ENCODE measurements at regions not wholly inside any gene's neighbourhood (a gene's known extent, or its start where the extent isn't known, plus 50 kb on each side); places are given as distances from the start of the nearest gene placed in this dataset.

GRCh38 chr1:78419309-78419708 is 71.5 kb upstream of the PTGFR start:
- Histone ChIP-seq H3K27ac (ENCODE audit: low read length) (no peak overlapping the region), H3K27me3 (ENCODE audit: control insufficient read depth in 1 of 2, insufficient read depth in 2 of 2, low read length in 2 of 2) (no peaks in the 10 kb centered on the region), H3K4me1 (ENCODE audit: control insufficient read depth, insufficient read depth, low read length) (no peaks in the 10 kb centered on the region), H3K9ac (ENCODE audit: low read length in 2 of 2) (no peak overlapping the region), H3K4me3 (ENCODE audit: low read length in 2 of 2) (no peak overlapping the region), H3K36me3 (ENCODE audit: control insufficient read depth in 2 of 2, insufficient read depth in 2 of 2, low read length in 2 of 2) (no peaks in the 10 kb centered on the region), H3K9me3 (ENCODE audit: control insufficient read depth in 2 of 2, low read length in 2 of 2) (no peaks in the 10 kb centered on the region)

- no peak overlapping the region for H3K9ac ChIP-seq (ENCODE audit: low read length in 2 of 2)
- H3K27ac ChIP-seq (ENCODE audit: low read length), result no peak overlapping the region
- no peaks in the 10 kb centered on the region for H3K36me3 ChIP-seq (ENCODE audit: control insufficient read depth in 2 of 2, insufficient read depth in 2 of 2, low read length in 2 of 2)
- no peaks in the 10 kb centered on the region for H3K27me3 ChIP-seq (ENCODE audit: control insufficient read depth in 1 of 2, insufficient read depth in 2 of 2, low read length in 2 of 2)
- no peak overlapping the region for H3K4me3 ChIP-seq (ENCODE audit: low read length in 2 of 2)
- H3K9me3 ChIP-seq (ENCODE audit: control insufficient read depth in 2 of 2, low read length in 2 of 2), result no peaks in the 10 kb centered on the region
- no peaks in the 10 kb centered on the region for H3K4me1 ChIP-seq (ENCODE audit: control insufficient read depth, insufficient read depth, low read length)
Measured at GRCh38 chr1:78420181-78420580, 70.6 kb upstream of the PTGFR start.

GRCh38 chr1:78420688-78421087 is 70.1 kb upstream of the PTGFR start:
- Histone ChIP-seq H3K9me3 (ENCODE audit: control insufficient read depth in 2 of 2, low read length in 2 of 2) (no peaks in the 10 kb centered on the region), H3K4me3 (ENCODE audit: low read length in 2 of 2) (no peak overlapping the region), H3K36me3 (ENCODE audit: control insufficient read depth in 2 of 2, insufficient read depth in 2 of 2, low read length in 2 of 2) (no peaks in the 10 kb centered on the region), H3K4me1 (ENCODE audit: control insufficient read depth, insufficient read depth, low read length) (no peaks in the 10 kb centered on the region), H3K9ac (ENCODE audit: low read length in 2 of 2) (no peak overlapping the region), H3K27me3 (ENCODE audit: control insufficient read depth in 1 of 2, insufficient read depth in 2 of 2, low read length in 2 of 2) (no peaks in the 10 kb centered on the region), H3K27ac (ENCODE audit: low read length) (no peak overlapping the region)

GRCh38 chr1:78424720-78425119 is 66.1 kb upstream of the PTGFR start:
- H3K4me3 ChIP-seq (ENCODE audit: low read length in 2 of 2), result no peak overlapping the region
- H3K4me1 ChIP-seq (ENCODE audit: control insufficient read depth, insufficient read depth, low read length), result no peaks in the 10 kb centered on the region
- H3K9me3 ChIP-seq (ENCODE audit: control insufficient read depth in 2 of 2, low read length in 2 of 2), result no peaks in the 10 kb centered on the region
- no peak overlapping the region for H3K9ac ChIP-seq (ENCODE audit: low read length in 2 of 2)
- H3K27me3 ChIP-seq (ENCODE audit: control insufficient read depth in 1 of 2, insufficient read depth in 2 of 2, low read length in 2 of 2), result no peaks in the 10 kb centered on the region
- H3K27ac ChIP-seq (ENCODE audit: low read length), result no peak overlapping the region
- no peaks in the 10 kb centered on the region for H3K36me3 ChIP-seq (ENCODE audit: control insufficient read depth in 2 of 2, insufficient read depth in 2 of 2, low read length in 2 of 2)

GRCh38 chr1:78426408-78426807 is 64.4 kb upstream of the PTGFR start:
- Histone ChIP-seq H3K4me3 (ENCODE audit: low read length in 2 of 2) (no peak overlapping the region), H3K27me3 (ENCODE audit: control insufficient read depth in 1 of 2, insufficient read depth in 2 of 2, low read length in 2 of 2) (no peaks in the 10 kb centered on the region), H3K36me3 (ENCODE audit: control insufficient read depth in 2 of 2, insufficient read depth in 2 of 2, low read length in 2 of 2) (no peaks in the 10 kb centered on the region), H3K9ac (ENCODE audit: low read length in 2 of 2) (no peak overlapping the region), H3K9me3 (ENCODE audit: control insufficient read depth in 2 of 2, low read length in 2 of 2) (no peaks in the 10 kb centered on the region), H3K4me1 (ENCODE audit: control insufficient read depth, insufficient read depth, low read length) (no peaks in the 10 kb centered on the region), H3K27ac (ENCODE audit: low read length) (no peak overlapping the region)

- no peaks in the 10 kb centered on the region for H3K4me1 ChIP-seq (ENCODE audit: control insufficient read depth, insufficient read depth, low read length)
- no peaks in the 10 kb centered on the region for H3K36me3 ChIP-seq (ENCODE audit: control insufficient read depth in 2 of 2, insufficient read depth in 2 of 2, low read length in 2 of 2)
- no peak overlapping the region for H3K9ac ChIP-seq (ENCODE audit: low read length in 2 of 2)
- H3K27ac ChIP-seq (ENCODE audit: low read length), result no peak overlapping the region
- no peaks in the 10 kb centered on the region for H3K9me3 ChIP-seq (ENCODE audit: control insufficient read depth in 2 of 2, low read length in 2 of 2)
- no peak overlapping the region for H3K4me3 ChIP-seq (ENCODE audit: low read length in 2 of 2)
- no peaks in the 10 kb centered on the region for H3K27me3 ChIP-seq (ENCODE audit: control insufficient read depth in 1 of 2, insufficient read depth in 2 of 2, low read length in 2 of 2)
Measured at GRCh38 chr1:78427506-78427905, 63.3 kb upstream of the PTGFR start.

GRCh38 chr1:78432016-78432415 is 58.8 kb upstream of the PTGFR start:
- H3K9ac ChIP-seq (ENCODE audit: low read length in 2 of 2), result no peak overlapping the region
- H3K4me1 ChIP-seq (ENCODE audit: control insufficient read depth, insufficient read depth, low read length), result no peaks in the 10 kb centered on the region
- no peak overlapping the region for H3K27ac ChIP-seq (ENCODE audit: low read length)
- no peaks in the 10 kb centered on the region for H3K36me3 ChIP-seq (ENCODE audit: control insufficient read depth in 2 of 2, insufficient read depth in 2 of 2, low read length in 2 of 2)
- H3K4me3 ChIP-seq (ENCODE audit: low read length in 2 of 2), result no peak overlapping the region
- H3K9me3 ChIP-seq (ENCODE audit: control insufficient read depth in 2 of 2, low read length in 2 of 2), result peaks cover 0 to 4% of the 10 kb centered on the region in 2 donors
- H3K27me3 ChIP-seq (ENCODE audit: control insufficient read depth in 1 of 2, insufficient read depth in 2 of 2, low read length in 2 of 2), result no peaks in the 10 kb centered on the region

GRCh38 chr1:78434351-78434750 is 56.4 kb upstream of the PTGFR start:
- Histone ChIP-seq H3K27ac (ENCODE audit: low read length) (no peak overlapping the region), H3K36me3 (ENCODE audit: control insufficient read depth in 2 of 2, insufficient read depth in 2 of 2, low read length in 2 of 2) (no peaks in the 10 kb centered on the region), H3K9ac (ENCODE audit: low read length in 2 of 2) (no peak overlapping the region), H3K4me1 (ENCODE audit: control insufficient read depth, insufficient read depth, low read length) (no peaks in the 10 kb centered on the region), H3K4me3 (ENCODE audit: low read length in 2 of 2) (no peak overlapping the region), H3K27me3 (ENCODE audit: control insufficient read depth in 1 of 2, insufficient read depth in 2 of 2, low read length in 2 of 2) (no peaks in the 10 kb centered on the region), H3K9me3 (ENCODE audit: control insufficient read depth in 2 of 2, low read length in 2 of 2) (peaks cover 0 to 4% of the 10 kb centered on the region in 2 donors)

GRCh38 chr1:78436961-78437360 is 53.8 kb upstream of the PTGFR start:
- Histone ChIP-seq H3K27me3 (ENCODE audit: control insufficient read depth in 1 of 2, insufficient read depth in 2 of 2, low read length in 2 of 2) (no peaks in the 10 kb centered on the region), H3K4me1 (ENCODE audit: control insufficient read depth, insufficient read depth, low read length) (no peaks in the 10 kb centered on the region), H3K36me3 (ENCODE audit: control insufficient read depth in 2 of 2, insufficient read depth in 2 of 2, low read length in 2 of 2) (no peaks in the 10 kb centered on the region), H3K9me3 (ENCODE audit: control insufficient read depth in 2 of 2, low read length in 2 of 2) (peaks cover 0 to 4% of the 10 kb centered on the region in 2 donors), H3K27ac (ENCODE audit: low read length) (no peak overlapping the region), H3K4me3 (ENCODE audit: low read length in 2 of 2) (no peak overlapping the region), H3K9ac (ENCODE audit: low read length in 2 of 2) (no peak overlapping the region)

GRCh38 chr1:78437396-78437795 is 53.4 kb upstream of the PTGFR start:
- no peak overlapping the region for H3K27ac ChIP-seq (ENCODE audit: low read length)
- H3K4me1 ChIP-seq (ENCODE audit: control insufficient read depth, insufficient read depth, low read length), result no peaks in the 10 kb centered on the region
- no peak overlapping the region for H3K9ac ChIP-seq (ENCODE audit: low read length in 2 of 2)

GRCh38 chr1:78437941-78438340 is 52.8 kb upstream of the PTGFR start:
- H3K9ac ChIP-seq (ENCODE audit: low read length in 2 of 2), result no peak overlapping the region
- no peaks in the 10 kb centered on the region for H3K4me1 ChIP-seq (ENCODE audit: control insufficient read depth, insufficient read depth, low read length)
- H3K4me3 ChIP-seq (ENCODE audit: low read length in 2 of 2), result no peak overlapping the region
- H3K36me3 ChIP-seq (ENCODE audit: control insufficient read depth in 2 of 2, insufficient read depth in 2 of 2, low read length in 2 of 2), result no peaks in the 10 kb centered on the region
- no peak overlapping the region for H3K27ac ChIP-seq (ENCODE audit: low read length)
- H3K9me3 ChIP-seq (ENCODE audit: control insufficient read depth in 2 of 2, low read length in 2 of 2), result peaks cover 0 to 4% of the 10 kb centered on the region in 2 donors
- H3K27me3 ChIP-seq (ENCODE audit: control insufficient read depth in 1 of 2, insufficient read depth in 2 of 2, low read length in 2 of 2), result no peaks in the 10 kb centered on the region

More at GRCh38 chr1:78437396-78437795, 53.4 kb upstream of the PTGFR start:
- H3K9me3 ChIP-seq (ENCODE audit: control insufficient read depth in 2 of 2, low read length in 2 of 2), result peaks cover 0 to 4% of the 10 kb centered on the region in 2 donors
- H3K27me3 ChIP-seq (ENCODE audit: control insufficient read depth in 1 of 2, insufficient read depth in 2 of 2, low read length in 2 of 2), result no peaks in the 10 kb centered on the region
- no peaks in the 10 kb centered on the region for H3K36me3 ChIP-seq (ENCODE audit: control insufficient read depth in 2 of 2, insufficient read depth in 2 of 2, low read length in 2 of 2)
- H3K4me3 ChIP-seq (ENCODE audit: low read length in 2 of 2), result no peak overlapping the region

Measured in stomach smooth muscle (tissue), 2 donors.